ENCODE measurements at regions not wholly inside any gene's neighbourhood (a gene's known extent, or its start where the extent isn't known, plus 50 kb on each side); places are given as distances from the start of the nearest gene placed in this dataset.
A peak's percentile ranks its signal among the peaks of the same experiment; 100 is the strongest.

GRCh38 chr10:124262971-124263370, 155.8 kb downstream of the OAT start:
- CTCF ChIA-PET, result interaction anchor here (1.0 to 3.4 kb wide), 3 partner anchors 11 to 268 kb away, joined by 4 to 9 read pairs (median 9); no protein-coding TSS in a partner anchor
- ATAC-seq (no peak), DNase-seq (no peak)
- H3K4me1 Mint-ChIP-seq (ENCODE audit: low read depth), result no peaks in the 10 kb centered on the region
- no peaks in the 10 kb centered on the region for H3K9me3 Mint-ChIP-seq
- no peak overlapping the region for H3K4me3 Mint-ChIP-seq
- H3K27me3 Mint-ChIP-seq, result no peaks in the 10 kb centered on the region
- POLR2A ChIA-PET, result no interaction called here
- no peaks in the 10 kb centered on the region for H3K36me3 Mint-ChIP-seq (ENCODE audit: low read depth)
- intact Hi-C loops (cut with micrococcal nuclease), result no loop called here
- no peak overlapping the region for H3K27ac Mint-ChIP-seq
- no peak for TF ChIP-seq CTCF (IDR thresholded peaks at IDR 0.05)

- no peak overlapping the region for H3K4me3 Mint-ChIP-seq
- H3K36me3 Mint-ChIP-seq (ENCODE audit: low read depth), result no peaks in the 10 kb centered on the region
- TF ChIP-seq CTCF (IDR thresholded peaks at IDR 0.05), result no peak
- H3K27ac Mint-ChIP-seq, result no peak overlapping the region
- POLR2A ChIA-PET, result no interaction called here
- H3K27me3 Mint-ChIP-seq, result no peaks in the 10 kb centered on the region
- intact Hi-C loops (cut with micrococcal nuclease), result no loop called here
- H3K9me3 Mint-ChIP-seq, result no peaks in the 10 kb centered on the region
- DNase-seq (no peak), ATAC-seq (no peak)
- CTCF ChIA-PET, result interaction anchor here (1.0 to 3.4 kb wide), 4 partner anchors 10 to 268 kb away, joined by 3 to 9 read pairs (median 6); no protein-coding TSS in a partner anchor
- no peaks in the 10 kb centered on the region for H3K4me1 Mint-ChIP-seq (ENCODE audit: low read depth)
Measured at GRCh38 chr10:124262234-124262865, 156.4 kb downstream of the OAT start.

GRCh38 chr10:124259139-124259825, 159.4 kb downstream of the OAT start:
- POLR2A ChIA-PET, result no interaction called here
- Mint-ChIP-seq H3K4me3 (no peak overlapping the region), H3K27ac (no peak overlapping the region), H3K4me1 (ENCODE audit: low read depth) (no peaks in the 10 kb centered on the region), H3K27me3 (no peaks in the 10 kb centered on the region), H3K9me3 (no peaks in the 10 kb centered on the region), H3K36me3 (ENCODE audit: low read depth) (no peaks in the 10 kb centered on the region)
- peak; percentile 46 for DNase-seq
- CTCF ChIA-PET, result interaction anchor here (0.5 to 2.5 kb wide), 4 partner anchors 23 to 265 kb away, joined by 3 to 7 read pairs (median 4); no protein-coding TSS in a partner anchor
- no peak for ATAC-seq
- no peak for TF ChIP-seq CTCF (IDR thresholded peaks at IDR 0.05)
- intact Hi-C loops (cut with micrococcal nuclease), result loop anchor here (10.0 kb wide), 1 partner anchor 126 kb away; no protein-coding TSS in a partner anchor

GRCh38 chr10:124257781-124258180, 160.9 kb downstream of the OAT start:
- Mint-ChIP-seq H3K4me1 (ENCODE audit: low read depth) (no peaks in the 10 kb centered on the region), H3K27ac (no peak overlapping the region), H3K36me3 (ENCODE audit: low read depth) (no peaks in the 10 kb centered on the region), H3K4me3 (no peak overlapping the region), H3K9me3 (no peaks in the 10 kb centered on the region), H3K27me3 (peaks cover under 1% of the 10 kb centered on the region)
- no peak for TF ChIP-seq CTCF (IDR thresholded peaks at IDR 0.05)
- POLR2A ChIA-PET, result no interaction called here
- ATAC-seq (no peak), DNase-seq (no peak)
- CTCF ChIA-PET, result interaction anchor here (0.8 to 2.5 kb wide), 3 partner anchors 22 to 263 kb away, joined by 3 to 7 read pairs (median 3); no protein-coding TSS in a partner anchor
- intact Hi-C loops (cut with micrococcal nuclease), result loop anchor here (10.0 kb wide), 1 partner anchor 127 kb away; no protein-coding TSS in a partner anchor

GRCh38 chr10:124256151-124256550, 162.6 kb downstream of the OAT start:
- intact Hi-C loops (cut with micrococcal nuclease), result loop anchor here (10.0 kb wide), 1 partner anchor 129 kb away; no protein-coding TSS in a partner anchor
- no peak for ATAC-seq
- H3K36me3 Mint-ChIP-seq (ENCODE audit: low read depth), result no peaks in the 10 kb centered on the region
- no peak for DNase-seq
- CTCF ChIA-PET, result interaction anchor here (0.9 to 2.3 kb wide), 2 partner anchors 80 to 133 kb away, joined by 3 to 10 read pairs; no protein-coding TSS in a partner anchor
- POLR2A ChIA-PET, result no interaction called here
- no peaks in the 10 kb centered on the region for H3K9me3 Mint-ChIP-seq
- H3K27ac Mint-ChIP-seq, result no peak overlapping the region
- H3K27me3 Mint-ChIP-seq, result peaks cover 3% of the 10 kb centered on the region
- TF ChIP-seq CTCF (IDR thresholded peaks at IDR 0.05), result no peak
- no peak overlapping the region for H3K4me3 Mint-ChIP-seq
- H3K4me1 Mint-ChIP-seq (ENCODE audit: low read depth), result no peaks in the 10 kb centered on the region

Measured in activated CD8-positive, alpha-beta T cell treated with anti-CD3 and anti-CD28 coated beads for 36 hours (primary cell).